ENCODE measurements at regions not wholly inside any gene's neighbourhood (a gene's known extent, or its start where the extent isn't known, plus 50 kb on each side); places are given as distances from the start of the nearest gene placed in this dataset.

DNA sequence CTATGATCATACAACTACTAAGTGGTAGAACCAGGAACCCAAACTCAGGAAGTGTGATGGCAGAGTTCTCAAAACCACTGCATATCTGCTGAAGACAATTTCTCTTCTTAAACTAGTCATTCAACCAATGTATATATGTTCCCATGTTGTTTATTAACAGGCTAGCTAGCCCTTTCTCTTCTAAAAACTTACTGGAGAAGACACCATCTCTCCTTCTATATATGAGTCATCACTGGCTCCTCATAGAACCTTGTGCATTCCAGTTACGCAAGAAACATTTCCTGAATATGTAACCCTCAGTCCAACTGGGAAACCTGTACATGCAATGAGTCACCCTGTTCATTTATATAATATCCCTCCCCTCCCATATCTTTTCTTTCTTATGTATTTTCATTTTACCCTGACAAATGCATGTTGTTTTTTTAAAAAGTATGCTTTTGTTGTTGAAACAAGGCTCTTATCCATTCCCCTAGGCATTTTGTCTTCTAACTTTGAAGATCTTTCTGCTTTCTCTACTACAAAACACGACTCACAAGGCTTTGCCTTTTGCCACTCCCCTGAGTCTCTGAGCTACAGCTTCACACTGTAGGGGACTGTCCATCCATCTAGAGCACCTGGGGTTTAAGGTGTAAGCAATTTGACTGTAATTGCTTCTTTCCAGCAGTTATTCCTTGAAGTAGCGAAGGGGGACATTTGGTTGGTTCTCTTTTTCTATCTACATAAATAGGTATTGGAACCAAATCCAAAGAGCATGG is 119.5 kb downstream of the ANXA1 start:
- Histone ChIP-seq H3K36me3 (ENCODE audit: insufficient read depth, low read length) (no peaks in the 10 kb centered on the region), H3K27me3 (ENCODE audit: insufficient read depth, low read length, poor library complexity, severe bottlenecking) (no peaks in the 10 kb centered on the region), H3K9me3 (ENCODE audit: insufficient read depth, low read depth, low read length) (no peaks in the 10 kb centered on the region), H3K4me3 (ENCODE audit: low read length, poor library complexity, severe bottlenecking) (no peak overlapping the region), H3K4me2 (ENCODE audit: low read depth, low read length, poor library complexity, severe bottlenecking) (no peak overlapping the region), H3K79me2 (ENCODE audit: insufficient read depth, low read length) (no peaks in the 10 kb centered on the region), H3K4me1 (ENCODE audit: insufficient read depth, low read length, poor library complexity, severe bottlenecking) (no peaks in the 10 kb centered on the region), H4K20me1 (ENCODE audit: insufficient read depth, low read length, poor library complexity, severe bottlenecking) (no peaks in the 10 kb centered on the region), H3K9me2 (replicated peaks; ENCODE audit: low read depth, low read length) (no peaks in the 10 kb centered on the region), H3F3A (ENCODE audit: low read depth) (no peaks in the 10 kb centered on the region), H2AFZ (ENCODE audit: low read length) (no peak overlapping the region), H3K9ac (ENCODE audit: low read depth, low read length, poor library complexity, severe bottlenecking) (no peak overlapping the region)
- TF ChIP-seq EZH2phosphoT487 (IDR thresholded peaks at IDR 0.05; ENCODE audit: borderline replicate concordance) = no peak
- TF ChIP-seq, protein P1, sequence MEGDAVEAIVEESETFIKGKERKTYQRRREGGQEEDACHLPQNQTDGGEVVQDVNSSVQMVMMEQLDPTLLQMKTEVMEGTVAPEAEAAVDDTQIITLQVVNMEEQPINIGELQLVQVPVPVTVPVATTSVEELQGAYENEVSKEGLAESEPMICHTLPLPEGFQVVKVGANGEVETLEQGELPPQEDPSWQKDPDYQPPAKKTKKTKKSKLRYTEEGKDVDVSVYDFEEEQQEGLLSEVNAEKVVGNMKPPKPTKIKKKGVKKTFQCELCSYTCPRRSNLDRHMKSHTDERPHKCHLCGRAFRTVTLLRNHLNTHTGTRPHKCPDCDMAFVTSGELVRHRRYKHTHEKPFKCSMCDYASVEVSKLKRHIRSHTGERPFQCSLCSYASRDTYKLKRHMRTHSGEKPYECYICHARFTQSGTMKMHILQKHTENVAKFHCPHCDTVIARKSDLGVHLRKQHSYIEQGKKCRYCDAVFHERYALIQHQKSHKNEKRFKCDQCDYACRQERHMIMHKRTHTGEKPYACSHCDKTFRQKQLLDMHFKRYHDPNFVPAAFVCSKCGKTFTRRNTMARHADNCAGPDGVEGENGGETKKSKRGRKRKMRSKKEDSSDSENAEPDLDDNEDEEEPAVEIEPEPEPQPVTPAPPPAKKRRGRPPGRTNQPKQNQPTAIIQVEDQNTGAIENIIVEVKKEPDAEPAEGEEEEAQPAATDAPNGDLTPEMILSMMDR (conservative IDR thresholded peaks at IDR 0.05; ENCODE audit: low read length) = no peak

DNA sequence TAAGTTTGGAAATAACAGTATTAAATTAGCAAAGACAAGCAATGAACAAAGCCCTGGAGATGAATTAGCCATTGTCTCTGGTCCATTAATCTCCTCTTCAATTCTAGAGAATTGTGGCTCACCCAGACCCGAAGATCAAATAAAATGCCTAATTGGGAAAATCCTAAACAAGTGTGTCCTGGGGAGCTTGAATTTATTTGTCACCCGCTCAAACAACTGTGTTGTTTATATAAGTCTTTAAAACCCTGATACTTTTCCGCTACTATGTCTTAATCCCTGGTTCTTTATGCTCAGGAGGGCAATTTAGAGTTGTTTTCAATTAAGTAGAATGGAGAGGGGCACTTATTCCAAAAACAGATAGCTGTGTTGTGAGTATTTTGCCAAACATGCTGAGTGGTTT is 128.4 kb downstream of the ANXA1 start:
- Histone ChIP-seq H3K4me1 (ENCODE audit: insufficient read depth, low read length, poor library complexity, severe bottlenecking) (no peaks in the 10 kb centered on the region), H3K79me2 (ENCODE audit: insufficient read depth, low read length) (no peaks in the 10 kb centered on the region), H3K36me3 (ENCODE audit: insufficient read depth, low read length) (no peaks in the 10 kb centered on the region), H3K4me2 (ENCODE audit: low read depth, low read length, poor library complexity, severe bottlenecking) (no peak overlapping the region), H2AFZ (ENCODE audit: low read length) (no peak overlapping the region), H3K9ac (ENCODE audit: low read depth, low read length, poor library complexity, severe bottlenecking) (no peak overlapping the region), H3K9me2 (replicated peaks; ENCODE audit: low read depth, low read length) (no peaks in the 10 kb centered on the region), H3K4me3 (ENCODE audit: low read length, poor library complexity, severe bottlenecking) (no peak overlapping the region), H3F3A (ENCODE audit: low read depth) (no peaks in the 10 kb centered on the region), H3K27me3 (ENCODE audit: insufficient read depth, low read length, poor library complexity, severe bottlenecking) (no peaks in the 10 kb centered on the region), H4K20me1 (ENCODE audit: insufficient read depth, low read length, poor library complexity, severe bottlenecking) (no peaks in the 10 kb centered on the region), H3K9me3 (ENCODE audit: insufficient read depth, low read depth, low read length) (no peaks in the 10 kb centered on the region)
- TF ChIP-seq EZH2phosphoT487 (IDR thresholded peaks at IDR 0.05; ENCODE audit: borderline replicate concordance) = no peak
- TF ChIP-seq, protein P1 (conservative IDR thresholded peaks at IDR 0.05; ENCODE audit: low read length) = no peak

DNA sequence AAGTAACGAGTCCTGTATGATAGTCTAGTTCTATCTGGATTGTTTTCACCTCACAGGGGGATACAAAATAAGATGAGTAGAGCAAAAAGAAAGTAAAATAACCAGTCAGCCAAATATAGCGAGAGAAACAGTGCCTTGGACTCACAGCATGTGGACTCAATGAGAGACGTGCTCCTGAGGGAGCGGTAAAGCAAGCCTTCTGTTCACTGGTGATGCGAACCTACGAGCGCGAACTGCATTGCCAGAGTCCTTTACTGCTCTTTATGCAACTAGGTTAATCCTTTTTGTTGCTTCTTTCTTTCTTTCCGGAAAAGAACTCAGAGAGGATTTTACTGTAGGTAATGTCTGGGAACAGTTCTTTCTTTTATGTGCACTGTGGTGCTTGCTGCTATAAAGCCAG is 132.7 kb downstream of the ANXA1 start:
- no peak overlapping the region for H3K9ac ChIP-seq (ENCODE audit: low read depth, low read length, poor library complexity, severe bottlenecking)
- no peaks in the 10 kb centered on the region for H3K4me1 ChIP-seq (ENCODE audit: insufficient read depth, low read length, poor library complexity, severe bottlenecking)
- no peaks in the 10 kb centered on the region for H3K9me3 ChIP-seq (ENCODE audit: insufficient read depth, low read depth, low read length)
- H3K36me3 ChIP-seq (ENCODE audit: insufficient read depth, low read length) = no peaks in the 10 kb centered on the region
- H2AFZ ChIP-seq (ENCODE audit: low read length) = no peak overlapping the region
- no peak overlapping the region for H3K4me3 ChIP-seq (ENCODE audit: low read length, poor library complexity, severe bottlenecking)
- H3F3A ChIP-seq (ENCODE audit: low read depth) = no peaks in the 10 kb centered on the region
- H4K20me1 ChIP-seq (ENCODE audit: insufficient read depth, low read length, poor library complexity, severe bottlenecking) = no peaks in the 10 kb centered on the region
- H3K79me2 ChIP-seq (ENCODE audit: insufficient read depth, low read length) = no peaks in the 10 kb centered on the region
- no peaks in the 10 kb centered on the region for H3K27me3 ChIP-seq (ENCODE audit: insufficient read depth, low read length, poor library complexity, severe bottlenecking)
- H3K4me2 ChIP-seq (ENCODE audit: low read depth, low read length, poor library complexity, severe bottlenecking) = no peak overlapping the region
- TF ChIP-seq, protein P1 (conservative IDR thresholded peaks at IDR 0.05; ENCODE audit: low read length) = no peak
- no peak for TF ChIP-seq EZH2phosphoT487 (IDR thresholded peaks at IDR 0.05; ENCODE audit: borderline replicate concordance)
- H3K9me2 ChIP-seq (replicated peaks; ENCODE audit: low read depth, low read length) = no peaks in the 10 kb centered on the region

Measured in Loucy (cell line).